ENCODE measurements at regions not wholly inside any gene's neighbourhood (a gene's known extent, or its start where the extent isn't known, plus 50 kb on each side); places are given as distances from the start of the nearest gene placed in this dataset.

DNA sequence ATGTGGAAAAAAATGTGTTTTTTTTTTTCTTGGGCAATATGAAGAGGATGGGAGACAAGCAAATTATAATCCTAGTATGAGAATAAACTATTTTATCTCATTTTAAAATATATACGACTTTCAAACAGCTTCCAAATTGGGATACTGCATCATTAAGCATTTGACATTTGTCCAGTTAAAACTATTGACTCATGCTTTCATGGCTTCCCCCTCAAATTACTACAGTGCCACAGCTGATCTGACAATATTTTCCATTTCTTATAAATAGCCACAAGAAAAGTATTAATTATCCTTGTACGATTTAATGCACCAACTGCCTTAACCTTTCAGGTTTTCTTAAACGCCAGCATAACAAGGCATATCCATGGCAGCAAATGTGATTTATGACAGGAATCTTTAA lies 1134.8 kb upstream of the ZEB2 start:
- DNase-seq, result no peak
- Histone ChIP-seq H3K27me3 (no peaks in the 10 kb centered on the region), H3K36me3 (replicated peaks in 1 of 2) (no peaks in the 10 kb centered on the region), H3K4me3 (no peak overlapping the region), H3K4me1 (replicated peaks in 1 of 2) (no peaks in the 10 kb centered on the region), H3K27ac (no peak overlapping the region), H3K9me3 (replicated peaks in 1 of 3) (no peaks in the 10 kb centered on the region)
- no peak for TF ChIP-seq POLR2A (IDR thresholded peaks at IDR 0.05)
- TF ChIP-seq, protein P1, sequence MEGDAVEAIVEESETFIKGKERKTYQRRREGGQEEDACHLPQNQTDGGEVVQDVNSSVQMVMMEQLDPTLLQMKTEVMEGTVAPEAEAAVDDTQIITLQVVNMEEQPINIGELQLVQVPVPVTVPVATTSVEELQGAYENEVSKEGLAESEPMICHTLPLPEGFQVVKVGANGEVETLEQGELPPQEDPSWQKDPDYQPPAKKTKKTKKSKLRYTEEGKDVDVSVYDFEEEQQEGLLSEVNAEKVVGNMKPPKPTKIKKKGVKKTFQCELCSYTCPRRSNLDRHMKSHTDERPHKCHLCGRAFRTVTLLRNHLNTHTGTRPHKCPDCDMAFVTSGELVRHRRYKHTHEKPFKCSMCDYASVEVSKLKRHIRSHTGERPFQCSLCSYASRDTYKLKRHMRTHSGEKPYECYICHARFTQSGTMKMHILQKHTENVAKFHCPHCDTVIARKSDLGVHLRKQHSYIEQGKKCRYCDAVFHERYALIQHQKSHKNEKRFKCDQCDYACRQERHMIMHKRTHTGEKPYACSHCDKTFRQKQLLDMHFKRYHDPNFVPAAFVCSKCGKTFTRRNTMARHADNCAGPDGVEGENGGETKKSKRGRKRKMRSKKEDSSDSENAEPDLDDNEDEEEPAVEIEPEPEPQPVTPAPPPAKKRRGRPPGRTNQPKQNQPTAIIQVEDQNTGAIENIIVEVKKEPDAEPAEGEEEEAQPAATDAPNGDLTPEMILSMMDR (IDR thresholded peaks at IDR 0.05), result no peak
- 65 to 76% (median 73%) methylated on average over 3 of the region's 3 CpGs for WGBS, 4 donors
- intact Hi-C loops (cut with DNase I), result no loop called here

DNA sequence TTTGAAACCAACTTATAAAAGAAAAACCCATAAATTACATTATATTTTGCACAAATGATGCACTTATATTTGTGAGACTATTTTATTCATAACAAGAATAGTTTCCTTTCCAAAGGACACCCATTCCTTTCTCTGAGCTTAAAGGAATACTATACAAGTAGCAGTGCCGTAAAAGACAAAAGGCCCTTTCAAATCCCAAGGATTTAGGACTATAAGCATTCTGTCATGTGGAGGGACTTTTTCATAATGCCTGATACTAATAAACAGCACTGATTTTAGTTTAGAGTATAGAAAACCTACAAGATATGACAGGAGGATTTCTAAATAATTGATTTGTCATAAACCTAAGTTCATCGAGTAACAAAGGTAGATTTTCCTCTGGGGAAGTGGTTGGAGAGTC lies 1134.2 kb upstream of the ZEB2 start:
- intact Hi-C loops (cut with DNase I), result no loop called here
- H3K4me3 ChIP-seq, result no peak overlapping the region
- H3K9me3 ChIP-seq (replicated peaks in 1 of 3), result no peaks in the 10 kb centered on the region
- DNase-seq, result no peak
- H3K4me1 ChIP-seq (replicated peaks in 1 of 2), result no peaks in the 10 kb centered on the region
- H3K27me3 ChIP-seq, result no peaks in the 10 kb centered on the region
- no peak overlapping the region for H3K27ac ChIP-seq
- no peaks in the 10 kb centered on the region for H3K36me3 ChIP-seq (replicated peaks in 1 of 2)
- TF ChIP-seq, protein P1 (IDR thresholded peaks at IDR 0.05), result no peak
- no peak for TF ChIP-seq POLR2A (IDR thresholded peaks at IDR 0.05)
- 86 to 92% (median 90%) methylated on average over 2 of the region's 2 CpGs for WGBS, 4 donors

DNA sequence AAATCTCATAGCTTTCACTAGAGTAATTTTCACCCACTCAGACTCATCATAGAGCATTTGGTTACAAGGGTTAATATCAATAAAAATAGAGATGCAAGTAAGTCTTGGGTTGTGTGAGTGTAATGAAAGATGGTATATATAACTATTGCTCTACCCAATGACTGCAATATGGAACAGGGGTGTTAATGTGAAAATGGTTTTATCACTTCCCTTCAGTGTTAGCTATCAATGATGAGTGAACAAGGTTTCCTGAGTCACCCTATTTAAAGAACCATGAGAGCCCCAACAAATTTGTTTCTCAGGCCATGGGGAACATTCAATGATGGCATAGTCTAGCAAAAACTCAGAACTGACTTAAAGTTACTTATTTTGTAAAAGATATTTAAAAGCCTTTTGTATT lies 1133.6 kb upstream of the ZEB2 start:
- H3K4me3 ChIP-seq, result no peak overlapping the region
- no peak for TF ChIP-seq POLR2A (IDR thresholded peaks at IDR 0.05)
- TF ChIP-seq, protein P1 (IDR thresholded peaks at IDR 0.05), result no peak
- no peak for DNase-seq
- H3K4me1 ChIP-seq (replicated peaks in 1 of 2), result no peaks in the 10 kb centered on the region
- H3K9me3 ChIP-seq (replicated peaks in 1 of 3), result no peaks in the 10 kb centered on the region
- no peaks in the 10 kb centered on the region for H3K27me3 ChIP-seq
- H3K36me3 ChIP-seq (replicated peaks in 1 of 2), result no peaks in the 10 kb centered on the region
- no peak overlapping the region for H3K27ac ChIP-seq
- intact Hi-C loops (cut with DNase I), result no loop called here

DNA sequence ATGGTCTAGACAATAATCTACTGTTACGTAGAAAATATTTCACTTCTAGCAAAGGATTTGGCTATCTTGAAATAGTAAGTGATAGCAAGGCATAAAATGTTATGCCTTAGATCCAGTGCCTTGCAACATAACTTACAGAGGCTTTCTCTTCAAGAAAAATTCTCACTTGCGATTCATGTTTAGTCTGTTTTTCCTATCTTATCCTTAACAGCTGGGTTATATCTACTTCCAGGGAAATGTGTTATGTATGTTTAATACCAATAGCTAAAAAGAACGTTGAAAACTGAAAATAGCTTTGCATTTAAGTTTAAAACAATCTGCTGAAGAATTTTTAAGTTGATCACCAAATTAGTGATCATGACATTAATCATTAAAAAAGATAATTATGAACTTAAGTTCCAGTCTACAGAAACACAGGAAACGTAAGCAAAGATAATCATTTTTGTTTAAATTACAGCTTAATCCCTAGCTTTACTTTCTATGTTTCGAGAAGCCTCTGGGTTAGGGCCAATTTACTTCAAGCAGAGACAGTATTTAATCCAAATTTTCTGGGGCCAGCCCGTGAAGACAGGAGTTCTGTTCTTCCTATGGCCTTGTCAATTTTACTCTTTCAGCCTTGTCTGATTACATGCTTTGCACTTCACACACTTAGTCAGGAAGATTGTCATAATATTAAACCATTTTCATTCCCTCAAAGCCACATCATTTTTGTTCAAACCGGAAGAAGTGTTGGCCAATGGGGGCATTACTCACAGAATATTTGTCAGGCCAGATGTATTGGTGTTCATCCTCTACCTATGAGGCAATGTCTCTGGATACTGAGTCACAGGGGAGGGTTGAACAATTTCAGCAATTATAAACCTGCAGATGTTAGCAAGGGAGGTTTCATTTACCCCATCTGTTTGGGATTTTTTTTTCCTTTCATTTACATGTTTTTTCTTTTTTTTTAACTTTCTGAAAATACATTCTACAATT lies 1132.9 kb upstream of the ZEB2 start:
- intact Hi-C loops (cut with DNase I), result no loop called here
- TF ChIP-seq POLR2A (IDR thresholded peaks at IDR 0.05), result no peak
- TF ChIP-seq, protein P1 (IDR thresholded peaks at IDR 0.05), result no peak
- no peak overlapping the region for H3K27ac ChIP-seq
- 67 to 80% (median 72%) methylated on average over 7 of the region's 7 CpGs for WGBS, 4 donors
- H3K36me3 ChIP-seq (replicated peaks in 1 of 2), result no peaks in the 10 kb centered on the region
- no peaks in the 10 kb centered on the region for H3K27me3 ChIP-seq
- H3K4me1 ChIP-seq (replicated peaks in 1 of 2), result no peaks in the 10 kb centered on the region
- no peak overlapping the region for H3K4me3 ChIP-seq
- no peaks in the 10 kb centered on the region for H3K9me3 ChIP-seq (replicated peaks in 1 of 3)
- DNase-seq, result no peak
